ENCODE measurements at regions not wholly inside any gene's neighbourhood (a gene's known extent, or its start where the extent isn't known, plus 50 kb on each side); places are given as distances from the start of the nearest gene placed in this dataset.

DNA sequence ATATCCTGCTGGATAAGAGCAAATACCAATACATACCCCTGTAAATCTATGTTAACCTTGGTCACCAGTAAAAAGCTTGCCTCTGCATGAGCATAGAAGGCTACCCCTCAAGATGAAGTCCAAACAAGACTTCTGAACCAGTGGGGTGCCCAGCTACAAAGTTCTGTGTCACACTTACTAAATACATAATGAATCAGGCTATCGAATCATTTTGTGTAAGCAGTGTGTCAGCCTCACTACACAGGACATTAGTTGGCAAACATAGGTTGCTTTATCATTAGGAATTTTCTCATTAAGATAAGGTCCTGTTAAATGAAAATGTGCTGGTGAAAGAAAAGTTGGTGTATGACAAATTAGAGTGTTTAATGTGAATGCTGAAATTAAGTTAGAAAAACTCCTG, 452.0 kb downstream of the MFSD1 start:
- Histone ChIP-seq H3K9me2 (replicated peaks; ENCODE audit: insufficient read depth, low read length) (no peaks in the 10 kb centered on the region), H4K20me1 (ENCODE audit: insufficient read depth, low read length) (no peaks in the 10 kb centered on the region), H3K4me1 (ENCODE audit: low read length) (no peaks in the 10 kb centered on the region), H2AFZ (ENCODE audit: low read length) (no peak overlapping the region), H3K9me3 (replicated peaks; ENCODE audit: insufficient read depth, low read length) (no peaks in the 10 kb centered on the region), H3K9ac (ENCODE audit: low read length) (no peak overlapping the region), H3K27ac (ENCODE audit: low read length) (no peak overlapping the region), H3K4me3 (ENCODE audit: low read length) (no peak overlapping the region), H3F3A (ENCODE audit: insufficient read depth, low read length) (no peaks in the 10 kb centered on the region), H3K27me3 (replicated peaks; ENCODE audit: insufficient read depth, low read length) (no peaks in the 10 kb centered on the region), H3K4me2 (ENCODE audit: low read depth, low read length) (no peak overlapping the region), H3K36me3 (replicated peaks; ENCODE audit: insufficient read depth, low read length) (no peaks in the 10 kb centered on the region), H3K79me2 (ENCODE audit: low read length) (no peaks in the 10 kb centered on the region)
- TF ChIP-seq, protein P1, sequence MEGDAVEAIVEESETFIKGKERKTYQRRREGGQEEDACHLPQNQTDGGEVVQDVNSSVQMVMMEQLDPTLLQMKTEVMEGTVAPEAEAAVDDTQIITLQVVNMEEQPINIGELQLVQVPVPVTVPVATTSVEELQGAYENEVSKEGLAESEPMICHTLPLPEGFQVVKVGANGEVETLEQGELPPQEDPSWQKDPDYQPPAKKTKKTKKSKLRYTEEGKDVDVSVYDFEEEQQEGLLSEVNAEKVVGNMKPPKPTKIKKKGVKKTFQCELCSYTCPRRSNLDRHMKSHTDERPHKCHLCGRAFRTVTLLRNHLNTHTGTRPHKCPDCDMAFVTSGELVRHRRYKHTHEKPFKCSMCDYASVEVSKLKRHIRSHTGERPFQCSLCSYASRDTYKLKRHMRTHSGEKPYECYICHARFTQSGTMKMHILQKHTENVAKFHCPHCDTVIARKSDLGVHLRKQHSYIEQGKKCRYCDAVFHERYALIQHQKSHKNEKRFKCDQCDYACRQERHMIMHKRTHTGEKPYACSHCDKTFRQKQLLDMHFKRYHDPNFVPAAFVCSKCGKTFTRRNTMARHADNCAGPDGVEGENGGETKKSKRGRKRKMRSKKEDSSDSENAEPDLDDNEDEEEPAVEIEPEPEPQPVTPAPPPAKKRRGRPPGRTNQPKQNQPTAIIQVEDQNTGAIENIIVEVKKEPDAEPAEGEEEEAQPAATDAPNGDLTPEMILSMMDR (IDR thresholded peaks at IDR 0.05; ENCODE audit: low read length), result no peak
- TF ChIP-seq EZH2phosphoT487 (IDR thresholded peaks at IDR 0.05; ENCODE audit: low read length) (no peak), EZH2 (optimal IDR thresholded peaks at IDR 0.05; ENCODE audit: low read depth, low read length) (no peak)
- no peak for DNase-seq

DNA sequence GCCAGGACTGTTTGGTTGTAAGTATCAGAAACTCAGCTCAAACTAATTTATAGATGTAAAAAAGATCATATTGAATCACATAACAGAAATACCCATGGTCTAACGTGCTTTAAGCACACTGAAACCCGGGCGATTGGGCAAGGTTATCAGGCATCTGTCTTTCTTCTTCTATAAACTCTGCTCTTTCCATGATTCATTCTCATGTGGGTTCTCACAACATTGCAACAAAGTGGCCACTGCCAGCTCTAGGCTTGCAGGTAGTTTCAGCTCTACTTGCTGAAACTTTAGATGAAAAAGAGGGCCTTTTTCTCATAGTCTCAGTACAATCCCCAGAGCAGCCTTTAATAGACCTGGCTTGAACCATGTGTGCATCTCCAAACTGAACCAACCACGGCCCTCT, 456.1 kb downstream of the MFSD1 start:
- H3K4me3 ChIP-seq (ENCODE audit: low read length), result no peak overlapping the region
- no peaks in the 10 kb centered on the region for H3K4me1 ChIP-seq (ENCODE audit: low read length)
- no peaks in the 10 kb centered on the region for H3K9me2 ChIP-seq (replicated peaks; ENCODE audit: insufficient read depth, low read length)
- no peak overlapping the region for H3K27ac ChIP-seq (ENCODE audit: low read length)
- no peaks in the 10 kb centered on the region for H3K79me2 ChIP-seq (ENCODE audit: low read length)
- DNase-seq, result no peak
- H3K36me3 ChIP-seq (replicated peaks; ENCODE audit: insufficient read depth, low read length), result no peaks in the 10 kb centered on the region
- H3F3A ChIP-seq (ENCODE audit: insufficient read depth, low read length), result no peaks in the 10 kb centered on the region
- no peaks in the 10 kb centered on the region for H3K9me3 ChIP-seq (replicated peaks; ENCODE audit: insufficient read depth, low read length)
- H3K9ac ChIP-seq (ENCODE audit: low read length), result no peak overlapping the region
- no peaks in the 10 kb centered on the region for H4K20me1 ChIP-seq (ENCODE audit: insufficient read depth, low read length)
- H3K4me2 ChIP-seq (ENCODE audit: low read depth, low read length), result no peak overlapping the region
- no peaks in the 10 kb centered on the region for H3K27me3 ChIP-seq (replicated peaks; ENCODE audit: insufficient read depth, low read length)
- TF ChIP-seq, protein P1 (IDR thresholded peaks at IDR 0.05; ENCODE audit: low read length), result no peak
- TF ChIP-seq EZH2phosphoT487 (IDR thresholded peaks at IDR 0.05; ENCODE audit: low read length) (no peak), EZH2 (optimal IDR thresholded peaks at IDR 0.05; ENCODE audit: low read depth, low read length) (no peak)
- H2AFZ ChIP-seq (ENCODE audit: low read length), result no peak overlapping the region

DNA sequence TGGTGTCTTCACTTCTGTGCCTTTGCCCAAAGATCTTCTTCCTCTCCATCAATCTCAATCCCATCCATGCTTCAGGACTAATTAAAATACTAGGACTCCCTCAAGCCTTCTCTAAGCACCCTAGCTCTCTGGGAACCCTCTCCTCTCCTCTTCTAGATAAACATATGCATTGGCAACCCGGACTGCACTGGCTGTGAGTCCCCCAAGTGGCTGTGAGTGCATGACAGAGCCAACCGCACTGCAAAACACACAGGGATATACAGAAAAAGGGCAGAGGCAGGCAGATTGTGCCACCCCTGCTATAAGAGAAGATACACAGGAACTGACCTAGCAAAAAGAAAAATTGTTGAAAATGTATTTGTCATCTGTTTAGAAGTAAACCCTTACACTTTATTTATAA, 457.1 kb downstream of the MFSD1 start:
- H3K4me2 ChIP-seq (ENCODE audit: low read depth, low read length), result no peak overlapping the region
- no peaks in the 10 kb centered on the region for H4K20me1 ChIP-seq (ENCODE audit: insufficient read depth, low read length)
- H3K9me3 ChIP-seq (replicated peaks; ENCODE audit: insufficient read depth, low read length), result no peaks in the 10 kb centered on the region
- no peaks in the 10 kb centered on the region for H3K9me2 ChIP-seq (replicated peaks; ENCODE audit: insufficient read depth, low read length)
- TF ChIP-seq, protein P1 (IDR thresholded peaks at IDR 0.05; ENCODE audit: low read length), result no peak
- TF ChIP-seq EZH2 (optimal IDR thresholded peaks at IDR 0.05; ENCODE audit: low read depth, low read length) (no peak), EZH2phosphoT487 (IDR thresholded peaks at IDR 0.05; ENCODE audit: low read length) (no peak)
- H3F3A ChIP-seq (ENCODE audit: insufficient read depth, low read length), result no peaks in the 10 kb centered on the region
- no peaks in the 10 kb centered on the region for H3K4me1 ChIP-seq (ENCODE audit: low read length)
- no peaks in the 10 kb centered on the region for H3K36me3 ChIP-seq (replicated peaks; ENCODE audit: insufficient read depth, low read length)
- no peak overlapping the region for H3K27ac ChIP-seq (ENCODE audit: low read length)
- H2AFZ ChIP-seq (ENCODE audit: low read length), result no peak overlapping the region
- no peak overlapping the region for H3K9ac ChIP-seq (ENCODE audit: low read length)
- no peak overlapping the region for H3K4me3 ChIP-seq (ENCODE audit: low read length)
- no peak for DNase-seq
- H3K79me2 ChIP-seq (ENCODE audit: low read length), result no peaks in the 10 kb centered on the region
- no peaks in the 10 kb centered on the region for H3K27me3 ChIP-seq (replicated peaks; ENCODE audit: insufficient read depth, low read length)

All from MM.1S (cell line).